ENCODE measurements at regions not wholly inside any gene's neighbourhood (a gene's known extent, or its start where the extent isn't known, plus 50 kb on each side); places are given as distances from the start of the nearest gene placed in this dataset.

DNA sequence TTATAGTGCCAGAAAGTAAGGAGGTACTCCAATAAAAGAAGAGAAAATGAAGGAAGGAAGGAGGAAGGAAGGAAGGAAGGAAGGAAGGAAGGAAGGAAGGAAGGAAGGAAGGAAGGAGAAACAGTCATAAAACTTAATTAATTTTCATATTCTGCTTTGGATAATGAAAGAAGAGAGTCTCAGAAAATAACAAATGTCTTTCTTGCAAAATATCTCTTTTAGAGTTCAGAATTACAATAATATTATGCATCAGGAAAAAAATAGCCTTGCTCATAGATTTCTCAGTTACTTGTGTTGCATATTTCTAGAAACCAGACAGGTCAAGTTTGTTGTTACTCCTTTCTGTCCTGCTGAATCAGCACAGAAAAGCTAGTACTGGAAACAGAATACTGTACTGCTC lies 130.1 kb upstream of the DKK2 start:
- DNase-seq (ENCODE audit: low read depth, low spot score) (no peak), FAIRE-seq (no peak)
- ChIA-PET CTCF (no interaction called here), POLR2A (no interaction called here)
- Histone ChIP-seq H3K4me2 (ENCODE audit: insufficient read depth, low read length) (no peak overlapping the region), H4K20me1 (replicated peaks; ENCODE audit: control insufficient read depth, extremely low read depth, insufficient read depth, low read length) (no peaks in the 10 kb centered on the region), H3K9ac (replicated peaks; ENCODE audit: extremely low read depth, insufficient read depth, low read length) (no peak overlapping the region), H3K36me3 (ENCODE audit: control insufficient read depth in 2 of 2, extremely low read depth in 1 of 2, insufficient read depth in 2 of 2, low read length in 2 of 2) (no peaks in the 10 kb centered on the region), H3K27me3 (ENCODE audit: control insufficient read depth in 2 of 2, insufficient read depth in 2 of 2, low read length in 2 of 2) (no peaks in the 10 kb centered on the region), H3K79me2 (ENCODE audit: control insufficient read depth, insufficient read depth, low read length) (no peaks in the 10 kb centered on the region), H3K27ac (ENCODE audit: insufficient read depth, low read depth, low read length) (no peak overlapping the region), H3K4me3 (replicated peaks in 1 of 3; ENCODE audit: insufficient read depth in 1 of 3, low read depth in 1 of 3, low read length in 3 of 3) (no peak overlapping the region), H3K9me1 (replicated peaks; ENCODE audit: control insufficient read depth, extremely low read depth, insufficient read depth, low read length) (no peaks in the 10 kb centered on the region), H3K9me3 (replicated peaks; ENCODE audit: control insufficient read depth, insufficient read depth, low read length) (no peaks in the 10 kb centered on the region), H3K4me1 (ENCODE audit: control insufficient read depth, extremely low read depth, insufficient read depth, low read length) (no peaks in the 10 kb centered on the region), H2AFZ (ENCODE audit: low read depth, low read length) (no peak overlapping the region)
- no peak for TF ChIP-seq GATA2 (IDR thresholded peaks at IDR 0.05; ENCODE audit: insufficient read depth, insufficient read length, low read depth, low read length)
- TF ChIP-seq FOS (IDR thresholded peaks at IDR 0.05; ENCODE audit: borderline replicate concordance, insufficient read depth, low read length): no peak
- no peak for TF ChIP-seq MYC (IDR thresholded peaks at IDR 0.05; ENCODE audit: low read depth, low read length)
- TF ChIP-seq, protein P1, sequence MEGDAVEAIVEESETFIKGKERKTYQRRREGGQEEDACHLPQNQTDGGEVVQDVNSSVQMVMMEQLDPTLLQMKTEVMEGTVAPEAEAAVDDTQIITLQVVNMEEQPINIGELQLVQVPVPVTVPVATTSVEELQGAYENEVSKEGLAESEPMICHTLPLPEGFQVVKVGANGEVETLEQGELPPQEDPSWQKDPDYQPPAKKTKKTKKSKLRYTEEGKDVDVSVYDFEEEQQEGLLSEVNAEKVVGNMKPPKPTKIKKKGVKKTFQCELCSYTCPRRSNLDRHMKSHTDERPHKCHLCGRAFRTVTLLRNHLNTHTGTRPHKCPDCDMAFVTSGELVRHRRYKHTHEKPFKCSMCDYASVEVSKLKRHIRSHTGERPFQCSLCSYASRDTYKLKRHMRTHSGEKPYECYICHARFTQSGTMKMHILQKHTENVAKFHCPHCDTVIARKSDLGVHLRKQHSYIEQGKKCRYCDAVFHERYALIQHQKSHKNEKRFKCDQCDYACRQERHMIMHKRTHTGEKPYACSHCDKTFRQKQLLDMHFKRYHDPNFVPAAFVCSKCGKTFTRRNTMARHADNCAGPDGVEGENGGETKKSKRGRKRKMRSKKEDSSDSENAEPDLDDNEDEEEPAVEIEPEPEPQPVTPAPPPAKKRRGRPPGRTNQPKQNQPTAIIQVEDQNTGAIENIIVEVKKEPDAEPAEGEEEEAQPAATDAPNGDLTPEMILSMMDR (IDR thresholded peaks at IDR 0.05; ENCODE audit: extremely low read depth in 1 of 2, insufficient read depth in 1 of 2, low read depth in 1 of 2, low read length in 2 of 2): no peak
- no peak for TF ChIP-seq JUN (IDR thresholded peaks at IDR 0.05; ENCODE audit: borderline replicate concordance, insufficient read depth, insufficient read length, low read depth)
- TF ChIP-seq, protein P2, sequence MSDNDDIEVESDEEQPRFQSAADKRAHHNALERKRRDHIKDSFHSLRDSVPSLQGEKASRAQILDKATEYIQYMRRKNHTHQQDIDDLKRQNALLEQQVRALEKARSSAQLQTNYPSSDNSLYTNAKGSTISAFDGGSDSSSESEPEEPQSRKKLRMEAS (IDR thresholded peaks at IDR 0.05; ENCODE audit: insufficient read depth, insufficient read length): no peak
- TF ChIP-seq EZH2 (IDR thresholded peaks at IDR 0.05; ENCODE audit: borderline replicate concordance, low read depth, low read length, severe bottlenecking): no peak
- TF ChIP-seq POLR2A (IDR thresholded peaks at IDR 0.05; ENCODE audit: low read depth, low read length): no peak
- TF ChIP-seq POLR2AphosphoS5 (IDR thresholded peaks at IDR 0.05; ENCODE audit: insufficient read depth, low read depth, low read length): no peak
- BruUV-seq (replicated peaks): no TSS peak
- dilution Hi-C loops (cut with MboI; ENCODE audit: extremely low pct_ligation_motif_present, low sequenced_read_pairs) (no loop called here), intact Hi-C loops (cut with micrococcal nuclease) (no loop called here)
